AG09309 (cell line): ENCODE measurements at regions not wholly inside any gene's neighbourhood (a gene's known extent, or its start where the extent isn't known, plus 50 kb on each side); places are given as distances from the start of the nearest gene placed in this dataset.

Experiments
- DNase-seq: peaks from one replicate; pipeline ENCODE4 v3.0.0-alpha.2; 2010; ENCODE audit warnings: low read depth
- H3K4me3 ChIP-seq: 2 replicates; pipeline ENCODE4 v1.5.1; 2011; ENCODE audit warnings: mild to moderate bottlenecking, low read depth, low read length, moderate library complexity; ENCODE audit not compliant: control insufficient read depth
- CTCF ChIP-seq: IDR thresholded peaks from 2 replicates; pipeline ENCODE4 v1.5.1; 2011; ENCODE audit warnings: mild to moderate bottlenecking, low read depth, low read length, inconsistent platforms; ENCODE audit not compliant: insufficient read depth, control insufficient read depth; ENCODE audit errors: missing control alignments

DNA sequence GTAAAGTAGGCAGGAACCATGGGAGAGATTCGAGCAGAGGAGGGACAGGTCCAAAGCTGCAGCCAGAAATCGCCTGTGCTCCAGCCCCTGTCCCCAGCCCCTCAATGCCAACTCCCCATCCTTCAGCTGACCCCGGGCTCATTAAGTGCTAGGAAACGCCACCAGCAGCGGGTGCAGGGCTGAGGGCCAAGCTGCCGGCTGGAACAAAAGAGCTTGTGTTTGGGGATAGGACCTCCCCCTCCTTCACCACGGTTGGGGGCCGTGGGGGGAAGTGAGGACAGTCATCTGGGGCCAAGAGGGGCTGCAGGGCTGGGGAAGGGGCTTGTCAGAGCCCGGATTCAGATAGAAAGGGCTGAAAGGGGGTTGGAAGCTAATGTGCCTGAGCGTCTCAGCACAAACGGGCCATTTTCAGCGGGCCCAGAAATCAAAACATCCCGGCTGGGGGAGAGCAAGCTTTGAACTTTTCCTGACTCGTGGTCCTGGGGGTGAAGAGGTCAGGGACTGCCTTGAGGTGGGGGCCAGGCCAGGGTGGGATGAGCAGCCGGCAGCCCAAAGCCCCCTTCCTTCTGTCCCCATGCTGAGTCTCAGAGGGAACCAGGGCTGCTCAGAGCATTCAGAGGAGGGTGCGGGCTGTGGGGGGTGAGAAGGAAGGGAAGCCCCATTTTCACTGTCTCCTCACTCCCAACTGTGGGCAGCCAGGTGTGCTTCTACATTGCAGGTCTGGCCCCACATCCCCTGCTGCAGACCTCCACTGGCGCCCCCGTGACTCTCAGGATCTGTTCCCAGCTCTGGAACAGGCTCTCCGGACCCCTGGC is 69.4 kb upstream of the DAB2IP start:
- no peak for DNase-seq
- TF ChIP-seq CTCF = no peak
- no peak overlapping the region for H3K4me3 ChIP-seq

- no peak for DNase-seq
- H3K4me3 ChIP-seq = no peak overlapping the region
- TF ChIP-seq CTCF = no peak
These were observed 68.8 kb upstream of the DAB2IP start for GRCh38 chr9:121582641-121583040.

GRCh38 chr9:121584421-121584820 is 67.0 kb upstream of the DAB2IP start:
- H3K4me3 ChIP-seq = no peak overlapping the region
- no peak for DNase-seq
- TF ChIP-seq CTCF = no peak

- TF ChIP-seq CTCF = no peak
- no peak overlapping the region for H3K4me3 ChIP-seq
- DNase-seq = no peak
These were observed 63.6 kb upstream of the DAB2IP start for GRCh38 chr9:121587863-121588262.

DNA sequence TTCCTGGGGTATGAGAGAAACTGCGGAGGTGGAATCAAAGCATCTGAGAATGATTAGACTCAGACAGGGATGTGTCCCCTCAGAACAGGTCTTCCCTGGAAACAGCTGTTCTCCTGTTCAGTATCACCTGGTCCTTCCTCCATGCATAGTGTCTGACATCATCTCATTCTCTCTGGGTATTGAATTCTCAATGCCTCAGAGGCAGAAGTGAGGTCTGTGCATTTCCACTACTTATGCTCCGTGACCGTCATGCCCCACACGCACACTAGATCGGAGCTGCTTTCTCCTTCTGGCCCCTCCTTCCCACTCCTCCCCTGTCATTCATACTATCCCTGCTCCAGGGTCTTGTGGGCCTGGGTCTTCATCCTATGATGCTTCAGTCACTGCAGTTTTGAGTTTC is 61.4 kb upstream of the DAB2IP start:
- no peak for TF ChIP-seq CTCF
- no peak overlapping the region for H3K4me3 ChIP-seq
- no peak for DNase-seq

DNA sequence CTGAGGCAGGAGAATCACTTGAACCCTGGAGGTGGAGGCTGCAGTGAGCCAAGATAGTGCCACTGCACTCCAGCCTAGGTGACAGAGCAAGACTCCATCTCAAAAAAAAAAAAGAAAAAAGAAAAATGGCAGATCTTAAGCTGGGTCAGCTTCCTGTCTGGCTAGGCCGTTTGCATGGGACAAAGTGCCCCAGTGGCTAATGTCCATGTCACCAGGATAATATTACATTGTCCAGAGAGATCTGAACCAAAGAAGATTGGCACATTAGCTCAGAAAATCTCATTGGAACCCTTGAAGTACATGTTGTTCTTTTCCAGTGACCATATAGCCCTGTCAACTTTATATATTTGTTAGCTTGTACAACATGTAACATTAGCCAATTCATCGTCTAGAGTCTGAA is 59.2 kb upstream of the DAB2IP start:
- H3K4me3 ChIP-seq = no peak overlapping the region
- DNase-seq = no peak
- no peak for TF ChIP-seq CTCF

- no peak for DNase-seq
- no peak for TF ChIP-seq CTCF
- H3K4me3 ChIP-seq = no peak overlapping the region
These were observed 58.4 kb upstream of the DAB2IP start for GRCh38 chr9:121593066-121593465.
